ENCODE measurements at regions not wholly inside any gene's neighbourhood (a gene's known extent, or its start where the extent isn't known, plus 50 kb on each side); places are given as distances from the start of the nearest gene placed in this dataset.

- ATAC-seq (ENCODE audit: poor library complexity): no peak
- intact Hi-C loops (cut with DNase I): no loop called here
- DNase-seq: no peak
Measured at GRCh38 chr5:52376592-52376991, 411.1 kb upstream of the ITGA1 start.

DNA sequence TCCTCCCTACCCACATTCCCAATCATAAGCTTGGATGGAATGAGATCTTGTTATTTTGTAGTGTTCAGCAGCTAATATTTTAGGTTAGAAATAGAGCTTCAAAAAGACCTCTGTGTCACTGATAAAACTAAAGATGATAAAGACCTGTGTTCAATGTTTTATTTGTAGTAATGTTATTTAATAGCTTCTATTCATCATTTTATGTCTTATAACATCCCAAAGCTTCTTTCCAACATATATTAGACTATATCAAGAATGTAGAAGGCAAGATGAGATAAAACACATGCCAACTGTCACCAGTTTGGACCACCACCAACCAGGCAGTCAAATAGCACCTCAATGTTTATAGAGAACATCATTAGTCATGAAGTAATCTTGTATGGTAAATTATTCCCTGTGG is 409.5 kb upstream of the ITGA1 start:
- ATAC-seq (ENCODE audit: poor library complexity) (no peak), DNase-seq (no peak)
- intact Hi-C loops (cut with DNase I): no loop called here

- intact Hi-C loops (cut with DNase I): no loop called here
Measured at GRCh38 chr5:52388349-52388748, 399.4 kb upstream of the ITGA1 start.

GRCh38 chr5:52392321-52392720 is 395.4 kb upstream of the ITGA1 start:
- ATAC-seq (ENCODE audit: poor library complexity): no peak
- intact Hi-C loops (cut with DNase I): no loop called here
- DNase-seq: no peak

More at GRCh38 chr5:52388349-52388748, 399.4 kb upstream of the ITGA1 start:
- DNase-seq: no peak
- no peak for ATAC-seq (ENCODE audit: poor library complexity)

- no peak for ATAC-seq (ENCODE audit: poor library complexity)
- intact Hi-C loops (cut with DNase I): no loop called here
- no peak for DNase-seq
Measured at GRCh38 chr5:52409835-52410234, 377.9 kb upstream of the ITGA1 start.

GRCh38 chr5:52419357-52419756 is 368.4 kb upstream of the ITGA1 start:
- DNase-seq (no peak), ATAC-seq (ENCODE audit: poor library complexity) (no peak)
- intact Hi-C loops (cut with DNase I): no loop called here

- ATAC-seq (ENCODE audit: poor library complexity) (no peak), DNase-seq (no peak)
- intact Hi-C loops (cut with DNase I): no loop called here
Measured at GRCh38 chr5:52427615-52428014, 360.1 kb upstream of the ITGA1 start.

GRCh38 chr5:52428977-52429489 is 358.7 kb upstream of the ITGA1 start:
- no peak for DNase-seq
- no peak for ATAC-seq (ENCODE audit: poor library complexity)
- intact Hi-C loops (cut with DNase I): no loop called here

GRCh38 chr5:52441768-52442167 is 345.9 kb upstream of the ITGA1 start:
- no peak for ATAC-seq (ENCODE audit: poor library complexity)
- intact Hi-C loops (cut with DNase I): no loop called here
- no peak for DNase-seq

GRCh38 chr5:52443187-52443586 is 344.5 kb upstream of the ITGA1 start:
- ATAC-seq (ENCODE audit: poor library complexity) (no peak), DNase-seq (no peak)
- intact Hi-C loops (cut with DNase I): no loop called here

DNA sequence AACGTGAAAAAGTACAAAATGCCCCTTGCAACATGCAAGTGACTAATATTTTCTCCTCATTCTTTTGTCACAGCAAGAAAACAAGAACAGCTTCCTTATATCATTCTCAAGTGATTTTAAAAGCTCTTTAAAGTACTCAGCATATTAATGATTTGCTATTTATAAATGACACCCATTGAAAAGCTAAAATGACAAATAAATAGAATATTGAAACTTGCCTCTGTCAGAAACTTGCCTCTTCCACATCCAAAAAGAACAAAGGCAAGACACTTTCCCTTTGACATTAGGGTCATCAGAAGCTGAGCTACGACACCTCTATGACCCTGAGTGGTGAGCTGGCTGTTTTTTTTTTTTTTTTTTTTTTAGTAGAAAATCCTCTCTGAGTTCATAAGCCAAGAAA is 339.6 kb upstream of the ITGA1 start:
- intact Hi-C loops (cut with DNase I): no loop called here
- ATAC-seq (ENCODE audit: poor library complexity) (no peak), DNase-seq (no peak)

GRCh38 chr5:52449516-52449915 is 338.2 kb upstream of the ITGA1 start:
- no peak for ATAC-seq (ENCODE audit: poor library complexity)
- intact Hi-C loops (cut with DNase I): no loop called here
- no peak for DNase-seq

DNA sequence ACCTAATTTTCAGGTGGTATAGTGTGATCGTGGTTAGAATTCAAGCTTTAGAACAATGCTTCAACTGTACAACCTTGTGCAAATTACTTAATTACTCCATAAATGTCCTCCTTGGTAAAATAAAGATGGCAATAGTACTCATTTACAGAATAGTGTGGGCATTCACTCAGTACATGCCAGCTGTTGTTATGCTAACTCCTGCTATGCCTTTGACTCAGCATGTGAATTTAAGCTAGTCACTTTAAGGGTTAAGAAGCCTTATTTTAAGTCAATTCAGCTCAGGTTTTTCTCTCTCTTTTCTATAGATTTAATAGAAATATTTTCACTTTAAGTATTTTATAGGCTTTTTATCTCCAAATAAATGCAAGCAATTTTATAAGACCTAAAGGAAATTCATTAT is 335.6 kb upstream of the ITGA1 start:
- DNase-seq (no peak), ATAC-seq (ENCODE audit: poor library complexity) (no peak)
- intact Hi-C loops (cut with DNase I): no loop called here

DNA sequence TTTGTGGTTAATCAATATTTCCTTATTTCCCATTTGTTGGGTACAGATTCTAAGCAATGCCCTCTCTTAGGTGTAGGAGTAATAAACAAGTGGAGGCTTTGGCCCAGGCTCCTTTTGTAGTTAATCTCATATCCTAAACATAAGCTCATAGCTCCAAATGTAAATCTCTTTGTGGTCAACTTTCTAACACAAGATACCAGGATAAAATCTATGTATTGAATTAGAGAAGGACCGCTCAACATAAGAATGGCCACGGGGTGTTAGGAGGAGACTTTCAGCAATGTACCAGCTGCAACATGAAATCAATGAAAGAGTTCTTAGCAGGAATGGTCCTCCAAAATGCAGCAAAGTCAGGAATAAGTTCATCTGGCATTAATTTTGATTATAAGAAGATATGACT is 334.5 kb upstream of the ITGA1 start:
- intact Hi-C loops (cut with DNase I): no loop called here
- DNase-seq (no peak), ATAC-seq (ENCODE audit: poor library complexity) (no peak)

DNA sequence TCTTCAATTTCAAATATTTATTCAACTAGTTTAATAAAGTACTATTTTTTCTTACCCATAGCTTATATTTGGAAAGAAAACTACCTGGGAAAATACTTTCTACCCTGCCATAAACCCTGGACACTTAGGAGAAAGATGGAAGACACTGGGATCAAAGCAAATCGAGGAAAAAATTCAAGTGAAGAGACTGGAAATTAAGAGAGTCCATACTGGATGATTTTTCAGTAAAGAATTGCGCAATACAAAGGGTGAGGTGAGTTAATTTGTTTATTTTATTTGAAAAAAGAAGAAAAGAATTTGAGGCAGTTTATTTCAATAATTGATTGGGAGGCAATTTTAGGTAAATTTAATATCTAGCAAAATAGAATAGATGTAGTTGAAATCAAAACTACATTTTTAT is 331.8 kb upstream of the ITGA1 start:
- DNase-seq: no peak
- no peak for ATAC-seq (ENCODE audit: poor library complexity)
- intact Hi-C loops (cut with DNase I): no loop called here

DNA sequence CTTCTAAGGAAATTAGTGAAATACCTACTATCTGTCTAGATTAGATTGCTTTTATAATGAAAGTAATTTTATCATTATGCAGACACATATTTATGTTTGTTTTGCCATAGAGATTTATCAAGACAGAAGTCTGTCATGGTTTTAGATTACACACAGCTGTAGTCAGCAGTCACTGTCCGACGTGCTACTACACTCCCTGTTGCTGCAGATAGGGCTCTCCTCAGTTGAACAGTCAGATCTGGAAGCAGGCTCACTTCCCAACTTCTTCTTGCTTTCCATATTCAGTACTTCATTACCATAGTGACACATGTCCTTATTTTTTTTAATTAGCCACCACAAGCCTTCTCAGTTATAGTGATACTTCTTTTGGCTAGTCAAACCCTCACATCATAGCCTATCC is 329.9 kb upstream of the ITGA1 start:
- intact Hi-C loops (cut with DNase I): no loop called here
- ATAC-seq (ENCODE audit: poor library complexity): no peak
- DNase-seq: no peak

DNA sequence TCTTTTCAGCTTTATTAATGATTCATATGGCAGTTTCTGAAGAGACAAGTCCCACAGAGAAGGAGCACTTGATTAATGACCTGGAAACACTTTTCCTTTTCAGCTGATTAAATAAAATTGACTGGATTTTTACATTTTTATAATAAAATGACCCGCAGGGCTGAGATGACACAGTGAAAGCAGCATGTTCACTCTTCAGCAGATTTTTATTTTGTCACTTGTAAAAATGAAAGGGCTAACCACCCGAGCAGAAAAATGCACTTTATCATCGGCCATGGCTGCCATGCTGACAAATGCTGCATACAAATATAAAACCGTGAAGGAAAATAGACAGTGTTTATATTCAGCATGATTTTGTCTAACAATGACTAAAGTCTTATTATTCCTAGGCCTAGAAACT is 321.6 kb upstream of the ITGA1 start:
- DNase-seq (no peak), ATAC-seq (ENCODE audit: poor library complexity) (no peak)
- intact Hi-C loops (cut with DNase I): no loop called here

GRCh38 chr5:52466749-52467520 is 320.8 kb upstream of the ITGA1 start:
- intact Hi-C loops (cut with DNase I): no loop called here

GRCh38 chr5:52468976-52469375 is 318.7 kb upstream of the ITGA1 start:
- intact Hi-C loops (cut with DNase I): no loop called here
- no peak for DNase-seq
- ATAC-seq (ENCODE audit: poor library complexity): no peak

More at GRCh38 chr5:52466749-52467520, 320.8 kb upstream of the ITGA1 start:
- ATAC-seq (ENCODE audit: poor library complexity) (no peak), DNase-seq (no peak)

DNA sequence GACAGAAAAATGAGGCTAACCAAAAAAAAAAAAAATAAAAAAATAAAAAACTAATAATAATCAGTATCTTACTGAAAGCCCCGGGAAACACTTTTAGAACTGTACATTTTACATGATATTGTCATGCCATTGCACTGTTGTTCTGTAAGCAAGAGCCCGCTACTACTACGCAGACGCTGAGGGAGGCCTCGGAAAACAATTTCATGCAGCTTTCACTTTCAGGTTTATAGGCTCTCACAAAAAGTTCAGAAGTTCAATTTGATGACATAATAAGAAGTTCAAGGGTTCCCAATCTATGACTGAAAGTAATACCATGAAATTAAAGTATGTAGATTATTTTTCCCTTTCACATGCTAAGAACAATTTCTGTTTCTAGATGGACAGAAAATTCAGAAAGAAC is 318.3 kb upstream of the ITGA1 start:
- intact Hi-C loops (cut with DNase I): no loop called here
- DNase-seq: no peak
- no peak for ATAC-seq (ENCODE audit: poor library complexity)

DNA sequence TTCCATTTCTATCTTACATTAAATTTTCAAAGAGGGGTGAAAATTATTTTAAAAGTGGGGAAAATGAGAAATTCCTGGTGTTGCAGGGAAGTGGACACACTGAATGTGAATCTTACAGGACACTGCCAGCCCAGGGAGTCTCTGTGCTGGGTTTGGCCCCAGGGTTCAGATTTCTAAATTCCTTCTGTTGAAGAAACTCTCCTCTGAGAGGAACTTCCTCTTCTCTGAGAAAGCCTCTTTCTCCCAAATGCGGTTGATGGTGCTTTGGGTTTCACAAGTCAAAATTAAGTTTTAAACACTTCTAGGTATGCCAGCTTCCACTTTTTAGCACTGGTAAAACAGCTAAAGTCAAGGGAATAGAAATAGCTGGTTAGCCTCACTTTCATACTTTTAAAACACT is 317.9 kb upstream of the ITGA1 start:
- intact Hi-C loops (cut with DNase I): no loop called here
- DNase-seq (no peak), ATAC-seq (ENCODE audit: poor library complexity) (no peak)
